Left ventricle myocardium inferior (tissue), 1 donor: ENCODE measurements at regions not wholly inside any gene's neighbourhood (a gene's known extent, or its start where the extent isn't known, plus 50 kb on each side); places are given as distances from the start of the nearest gene placed in this dataset.

Experiments
- DNase-seq: peaks from one replicate; pipeline ENCODE4 v3.0.0-alpha.2; 2020
- H3K27ac ChIP-seq: fragments of 200-600 bp; replicated peaks from 2 replicates; pipeline ENCODE4 v1.8.0; 2021
- H3K27me3 ChIP-seq: fragments of 200-600 bp; 2 replicates; pipeline ENCODE4 v1.8.0; 2021; ENCODE audit warnings: low read depth
- H3K36me3 ChIP-seq: fragments of 200-600 bp; 2 replicates; pipeline ENCODE4 v1.8.0; 2021
- H3K4me1 ChIP-seq: fragments of 200-600 bp; 2 replicates; pipeline ENCODE4 v1.8.0; 2021
- H3K4me3 ChIP-seq: fragments of 200-600 bp; 2 replicates; pipeline ENCODE4 v1.8.0; 2021; ENCODE audit warnings: mild to moderate bottlenecking, moderate library complexity
- H3K9me3 ChIP-seq: fragments of 200-600 bp; replicated peaks from 2 replicates; pipeline ENCODE4 v1.8.0; 2021
- intact Hi-C: fragments of 100-400 bp; cut with micrococcal nuclease; formaldehyde crosslinking; loops from one replicate; pipeline ENCODE4 v1.11.0; 2022
- TF ChIP-seq, protein P1 (sequence below): fragments of 200-600 bp; IDR thresholded peaks from 2 replicates; pipeline ENCODE4 v1.8.0; 2021; ENCODE audit warnings: antibody characterized with exemption, mild to moderate bottlenecking, borderline replicate concordance
- donor health status: DM: no; HTN: yes; CAD: no; lungs with severe emphysema.

DNA sequence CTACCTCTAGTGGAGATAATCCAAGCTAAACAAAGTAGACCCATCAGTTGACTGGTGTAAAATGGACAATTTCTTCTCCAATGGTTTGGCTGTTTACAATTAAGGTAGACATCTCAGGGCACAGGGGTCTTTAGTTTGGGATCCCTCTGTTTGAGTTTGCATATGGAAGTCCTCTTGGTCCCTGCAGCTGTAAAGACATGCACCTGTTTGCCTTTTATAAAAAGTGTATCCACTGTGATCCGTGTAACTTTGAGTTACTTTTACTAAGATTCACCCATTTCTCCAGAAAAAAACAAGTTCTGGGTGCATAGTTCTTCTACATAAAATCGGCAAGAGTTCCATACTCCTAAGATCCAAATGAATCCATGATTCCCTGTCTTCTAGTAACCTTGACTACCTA is 374.7 kb upstream of the ADAMTS16 start:
- Histone ChIP-seq H3K4me3 (no peak overlapping the region), H3K4me1 (no peaks in the 10 kb centered on the region), H3K27me3 (no peaks in the 10 kb centered on the region), H3K27ac (no peak overlapping the region), H3K9me3 (peaks cover 19% of the 10 kb centered on the region), H3K36me3 (no peaks in the 10 kb centered on the region)
- TF ChIP-seq, protein P1, sequence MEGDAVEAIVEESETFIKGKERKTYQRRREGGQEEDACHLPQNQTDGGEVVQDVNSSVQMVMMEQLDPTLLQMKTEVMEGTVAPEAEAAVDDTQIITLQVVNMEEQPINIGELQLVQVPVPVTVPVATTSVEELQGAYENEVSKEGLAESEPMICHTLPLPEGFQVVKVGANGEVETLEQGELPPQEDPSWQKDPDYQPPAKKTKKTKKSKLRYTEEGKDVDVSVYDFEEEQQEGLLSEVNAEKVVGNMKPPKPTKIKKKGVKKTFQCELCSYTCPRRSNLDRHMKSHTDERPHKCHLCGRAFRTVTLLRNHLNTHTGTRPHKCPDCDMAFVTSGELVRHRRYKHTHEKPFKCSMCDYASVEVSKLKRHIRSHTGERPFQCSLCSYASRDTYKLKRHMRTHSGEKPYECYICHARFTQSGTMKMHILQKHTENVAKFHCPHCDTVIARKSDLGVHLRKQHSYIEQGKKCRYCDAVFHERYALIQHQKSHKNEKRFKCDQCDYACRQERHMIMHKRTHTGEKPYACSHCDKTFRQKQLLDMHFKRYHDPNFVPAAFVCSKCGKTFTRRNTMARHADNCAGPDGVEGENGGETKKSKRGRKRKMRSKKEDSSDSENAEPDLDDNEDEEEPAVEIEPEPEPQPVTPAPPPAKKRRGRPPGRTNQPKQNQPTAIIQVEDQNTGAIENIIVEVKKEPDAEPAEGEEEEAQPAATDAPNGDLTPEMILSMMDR = no peak
- DNase-seq = no peak
- intact Hi-C loops = no loop called here

DNA sequence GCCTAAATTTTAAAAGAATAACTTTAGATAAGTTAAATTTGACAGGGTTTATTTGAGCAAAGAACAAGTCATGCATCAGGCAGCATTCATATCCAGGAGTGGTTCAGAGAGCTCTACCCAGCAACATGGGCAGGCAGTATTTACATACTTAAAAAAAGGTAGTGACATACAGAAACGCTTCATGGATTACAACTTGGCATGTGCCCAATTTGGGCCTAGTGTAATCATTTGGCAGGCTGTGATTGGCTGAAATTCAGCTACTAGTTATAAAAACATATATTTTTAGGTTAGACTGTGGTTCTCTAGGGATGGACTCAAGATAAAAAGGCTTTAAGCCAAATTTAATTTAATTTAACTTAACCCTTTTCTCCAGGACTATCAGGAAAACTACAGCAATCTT is 374.0 kb upstream of the ADAMTS16 start:
- DNase-seq = no peak
- H3K4me3 ChIP-seq = no peak overlapping the region
- no peak overlapping the region for H3K27ac ChIP-seq
- no peaks in the 10 kb centered on the region for H3K4me1 ChIP-seq
- H3K9me3 ChIP-seq = peaks cover 26% of the 10 kb centered on the region
- intact Hi-C loops = no loop called here
- no peaks in the 10 kb centered on the region for H3K36me3 ChIP-seq
- TF ChIP-seq, protein P1 = no peak
- H3K27me3 ChIP-seq = no peaks in the 10 kb centered on the region

DNA sequence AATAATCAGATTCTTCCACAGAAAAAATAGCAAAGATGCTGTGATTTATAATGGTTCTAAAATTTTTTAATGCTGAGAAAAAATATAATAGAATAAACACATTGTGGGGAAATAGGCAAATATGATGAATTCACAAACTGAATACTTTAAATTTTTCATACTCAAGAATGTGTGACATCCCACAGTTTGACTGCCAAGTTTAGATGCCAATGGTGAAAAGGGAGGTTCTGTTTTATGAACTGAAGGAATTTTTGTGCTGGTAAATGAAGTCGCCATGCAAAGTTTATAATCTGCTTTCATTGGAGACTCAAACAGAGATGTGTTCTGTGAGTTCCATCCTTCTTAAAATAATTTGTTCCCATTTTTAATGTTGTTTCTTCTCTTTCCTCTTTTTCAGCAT is 367.5 kb upstream of the ADAMTS16 start:
- no peak overlapping the region for H3K27ac ChIP-seq
- H3K27me3 ChIP-seq = no peaks in the 10 kb centered on the region
- H3K4me3 ChIP-seq = no peak overlapping the region
- peaks cover 9% of the 10 kb centered on the region for H3K9me3 ChIP-seq
- intact Hi-C loops = no loop called here
- no peaks in the 10 kb centered on the region for H3K4me1 ChIP-seq
- TF ChIP-seq, protein P1 = no peak
- H3K36me3 ChIP-seq = no peaks in the 10 kb centered on the region
- no peak for DNase-seq

DNA sequence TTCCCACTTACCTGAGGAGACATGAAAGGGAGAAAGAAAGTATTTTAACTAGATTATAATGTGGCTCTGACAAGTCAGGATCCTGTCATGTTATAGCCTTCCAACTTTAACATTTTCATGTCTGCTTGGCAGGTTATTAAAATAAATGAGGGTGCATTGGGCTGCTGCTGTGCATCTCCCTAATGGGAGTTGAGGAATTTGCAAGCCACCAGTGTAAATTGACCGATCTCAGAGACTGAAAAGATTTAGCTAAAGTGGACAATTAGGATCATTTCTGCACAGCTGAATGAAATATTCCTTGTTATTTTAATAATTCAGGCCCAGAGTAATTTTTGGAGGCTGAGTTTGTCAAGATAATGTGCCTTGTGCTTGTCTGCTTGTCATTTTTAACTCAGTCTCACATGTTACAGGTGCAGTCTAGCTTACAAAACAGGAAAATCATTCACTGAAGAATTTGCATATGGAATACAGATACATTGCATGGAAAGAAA is 366.3 kb upstream of the ADAMTS16 start:
- TF ChIP-seq, protein P1 = no peak
- DNase-seq = no peak

DNA sequence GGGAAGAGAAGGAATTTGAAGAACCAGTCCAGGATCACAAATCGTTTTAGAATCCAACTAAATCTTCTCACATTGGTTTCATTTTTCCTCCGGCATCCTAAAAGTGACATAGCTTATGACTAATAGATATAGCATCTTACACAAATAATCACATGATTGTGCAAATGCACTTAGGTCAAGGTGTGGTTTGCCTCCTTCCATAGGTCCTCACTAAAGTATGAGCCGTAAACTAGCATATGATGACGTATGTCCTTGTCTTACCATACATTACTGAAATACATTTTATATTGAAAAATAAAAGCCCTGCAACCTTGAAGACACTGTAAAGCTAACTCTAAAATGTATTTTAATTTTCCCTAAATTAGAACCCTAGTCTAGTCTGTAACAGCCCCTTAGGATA is 362.7 kb upstream of the ADAMTS16 start:
- intact Hi-C loops = no loop called here
- no peak for DNase-seq
- Histone ChIP-seq H3K9me3 (peaks cover under 1% of the 10 kb centered on the region), H3K4me3 (no peak overlapping the region), H3K27ac (no peak overlapping the region), H3K36me3 (no peaks in the 10 kb centered on the region), H3K4me1 (no peaks in the 10 kb centered on the region), H3K27me3 (peaks cover 5% of the 10 kb centered on the region)
- TF ChIP-seq, protein P1 = no peak

More for the DNA sequence above, 366.3 kb upstream of the ADAMTS16 start:
- no peak overlapping the region for H3K27ac ChIP-seq
- intact Hi-C loops = no loop called here
- no peaks in the 10 kb centered on the region for H3K36me3 ChIP-seq
- no peak overlapping the region for H3K4me3 ChIP-seq
- peaks cover 4% of the 10 kb centered on the region for H3K27me3 ChIP-seq
- H3K4me1 ChIP-seq = no peaks in the 10 kb centered on the region
- H3K9me3 ChIP-seq = peaks cover 9% of the 10 kb centered on the region
